ENCODE measurements at regions not wholly inside any gene's neighbourhood (a gene's known extent, or its start where the extent isn't known, plus 50 kb on each side); places are given as distances from the start of the nearest gene placed in this dataset.

DNA sequence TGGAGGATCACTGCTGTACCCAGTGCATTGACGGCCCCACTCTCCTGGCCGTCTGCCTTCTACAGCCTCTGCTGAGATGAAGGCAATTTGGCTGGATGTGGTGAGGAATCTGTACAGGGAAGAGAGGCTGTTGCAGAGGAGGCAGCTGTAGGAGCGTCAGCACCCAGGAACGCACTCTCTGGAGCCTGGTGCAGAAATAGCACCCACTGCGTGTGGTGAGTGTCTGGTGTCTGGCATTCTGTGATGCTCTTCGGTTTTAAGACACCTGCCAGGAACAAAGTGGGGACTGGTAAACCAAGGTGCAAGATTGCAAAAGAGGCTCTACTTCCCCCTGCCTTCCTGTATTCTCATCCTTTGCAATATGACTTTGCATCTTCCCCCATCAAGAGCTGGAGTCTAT lies 187.5 kb upstream of the SDK2 start:
- H3K56ac ChIP-seq (replicated peaks; ENCODE audit: insufficient read length, low read depth, low read length) = no peak overlapping the region
- CTCF ChIA-PET (ENCODE audit: partially characterized antibody) = interaction anchor here (0.7 to 2.8 kb wide), 3 partner anchors 10 to 181 kb away, joined by 4 to 15 read pairs (median 4); no protein-coding TSS in a partner anchor
- H2BK12ac ChIP-seq (ENCODE audit: low read depth, low read length) = no peak overlapping the region
- no peak overlapping the region for H3K4ac ChIP-seq (replicated peaks; ENCODE audit: insufficient read length, low read depth, low read length)
- H3K18ac ChIP-seq (ENCODE audit: extremely low read depth, low read length) = no peak overlapping the region
- H3K27ac ChIP-seq (ENCODE audit: low read depth, low read length) = no peak overlapping the region
- TF ChIP-seq SRF (IDR thresholded peaks at IDR 0.05; ENCODE audit: low read depth, low read length) (no peak), BACH1 (IDR thresholded peaks at IDR 0.05; ENCODE audit: low read length) (no peak), RFX5 (IDR thresholded peaks at IDR 0.05; ENCODE audit: borderline replicate concordance, low read depth, low read length) (no peak)
- TF ChIP-seq, protein P1, sequence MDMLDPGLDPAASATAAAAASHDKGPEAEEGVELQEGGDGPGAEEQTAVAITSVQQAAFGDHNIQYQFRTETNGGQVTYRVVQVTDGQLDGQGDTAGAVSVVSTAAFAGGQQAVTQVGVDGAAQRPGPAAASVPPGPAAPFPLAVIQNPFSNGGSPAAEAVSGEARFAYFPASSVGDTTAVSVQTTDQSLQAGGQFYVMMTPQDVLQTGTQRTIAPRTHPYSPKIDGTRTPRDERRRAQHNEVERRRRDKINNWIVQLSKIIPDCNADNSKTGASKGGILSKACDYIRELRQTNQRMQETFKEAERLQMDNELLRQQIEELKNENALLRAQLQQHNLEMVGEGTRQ (IDR thresholded peaks at IDR 0.05; ENCODE audit: low read length) = no peak
- no peaks in the 10 kb centered on the region for H3K79me2 ChIP-seq (ENCODE audit: control insufficient read depth in 1 of 2, insufficient read depth in 2 of 2, low read length in 2 of 2)
- no peak overlapping the region; the same call in 1 of the 2 replicates for H2BK15ac ChIP-seq (ENCODE audit: low read length)
- H3K79me1 ChIP-seq (ENCODE audit: low read depth, low read length) = no peaks in the 10 kb centered on the region
- DNase-seq (ENCODE audit: low read depth in 1 of 2, low spot score in 2 of 2) (no peak), FAIRE-seq (no peak)
- H3K14ac ChIP-seq (ENCODE audit: insufficient read length) = no peak overlapping the region
- H3K9ac ChIP-seq (replicated peaks in 1 of 4; ENCODE audit: extremely low read depth in 1 of 4, low read depth in 3 of 4, low read length in 3 of 4) = no peak overlapping the region
- no peak overlapping the region for H2AFZ ChIP-seq (ENCODE audit: low read length)
- H4K5ac ChIP-seq (ENCODE audit: insufficient read length, low read depth, low read length) = no peak overlapping the region
- no peak overlapping the region for H3K23ac ChIP-seq (ENCODE audit: insufficient read length)
- H3K4me1 ChIP-seq (replicated peaks in 1 of 4; ENCODE audit: control insufficient read depth in 3 of 4, insufficient read depth in 4 of 4, low read length in 3 of 4) = peaks cover 0 to 14% (median 7%) of the 10 kb centered on the region in 4 experiments; a peak in 6 of 7 replicates
- POLR2A ChIA-PET (ENCODE audit: partially characterized antibody) = interaction anchor here (1.1 kb wide), 1 partner anchor 11 kb away, joined by 7 read pairs; no protein-coding TSS in a partner anchor
- peak overlapping the region; percentile 14; the same call in 1 of the 2 replicates for H2AK5ac ChIP-seq (ENCODE audit: low read depth, low read length)
- H2BK5ac ChIP-seq (ENCODE audit: low read depth, low read length) = no peak overlapping the region
- no peak overlapping the region for H3K4me2 ChIP-seq (ENCODE audit: insufficient read depth in 1 of 2, low read depth in 2 of 2, low read length in 2 of 2)
- H3K27me3 ChIP-seq (replicated peaks in 1 of 4; ENCODE audit: control insufficient read depth in 3 of 4, extremely low read depth in 1 of 4, insufficient read depth in 3 of 4, low read length in 3 of 4) = peaks cover 0 to 13% (median 7%) of the 10 kb centered on the region in 4 experiments; a peak in 5 of 7 replicates
- no peak overlapping the region for H2BK20ac ChIP-seq (ENCODE audit: low read length)
- 0 out of 4 replicates have a peak, but pooled peaks cover 0 to 3% of the 10 kb centered on the region in 2 experiments for H3K9me3 ChIP-seq (ENCODE audit: insufficient read depth in 2 of 2, low read depth in 1 of 2, low read length in 1 of 2)
- H3K23me2 ChIP-seq (ENCODE audit: low read depth, low read length) = no peaks in the 10 kb centered on the region
- no peaks in the 10 kb centered on the region for H3K36me3 ChIP-seq (ENCODE audit: control insufficient read depth in 2 of 4, insufficient read depth in 4 of 4, low read length in 3 of 4)
- no peak overlapping the region for H4K8ac ChIP-seq (ENCODE audit: extremely low read depth, insufficient read depth, low read length)
- H2BK120ac ChIP-seq (replicated peaks; ENCODE audit: low read depth, low read length) = no peak overlapping the region
- 89% methylated on average over 6 of the region's 6 CpGs; no CpG with 5 or more reads in 1 of the 2 experiments for WGBS, 2 experiments (ENCODE audit: extremely low coverage in 1 of 2, insufficient coverage in 1 of 2, insufficient read length in 1 of 2, insufficient replicate concordance in 2 of 2, low coverage in 1 of 2, low lambda C conversion rate in 2 of 2, missing lambda C conversion rate in 1 of 2)
- no peaks in the 10 kb centered on the region for H4K20me1 ChIP-seq (replicated peaks in 1 of 2; ENCODE audit: control insufficient read depth in 1 of 2, insufficient read depth in 2 of 2, low read length in 2 of 2)
- H4K91ac ChIP-seq (replicated peaks; ENCODE audit: insufficient read length, low read length) = no peak overlapping the region
- no peak overlapping the region for H3K4me3 ChIP-seq (ENCODE audit: extremely low read depth in 1 of 4, insufficient read depth in 2 of 4, low read depth in 3 of 4, low read length in 4 of 4)
